ENCODE measurements at regions not wholly inside any gene's neighbourhood (a gene's known extent, or its start where the extent isn't known, plus 50 kb on each side); places are given as distances from the start of the nearest gene placed in this dataset.

- Mint-ChIP-seq H3K27ac (no peak overlapping the region), H3K36me3 (ENCODE audit: low read depth) (peaks cover 36% of the 10 kb centered on the region), H3K4me1 (peaks cover 3% of the 10 kb centered on the region; the same call in 2 of the 3 replicates), H3K9me3 (peaks cover 44% of the 10 kb centered on the region), H3K27me3 (ENCODE audit: insufficient read depth, low read depth, poor library complexity) (peaks cover 4% of the 10 kb centered on the region), H3K4me3 (no peak overlapping the region)
- no peak overlapping the region for H3K4me3 ChIP-seq
- no peaks in the 10 kb centered on the region for H3K27me3 ChIP-seq (ENCODE audit: insufficient read depth)
- H3K79me2 ChIP-seq (replicated peaks; ENCODE audit: insufficient read depth), result no peaks in the 10 kb centered on the region
- H3K36me3 ChIP-seq (ENCODE audit: insufficient read depth), result peaks cover 9% of the 10 kb centered on the region
- no peak overlapping the region for H3K27ac ChIP-seq (ENCODE audit: low read depth)
- H4K20me1 ChIP-seq (replicated peaks; ENCODE audit: insufficient read depth), result no peaks in the 10 kb centered on the region
- H3K4me2 ChIP-seq, result no peak overlapping the region
- ATAC-seq (no peak), DNase-seq (ENCODE audit: low spot score) (peak; percentile 39)
- no peak overlapping the region for H2AFZ ChIP-seq
- peaks cover 9% of the 10 kb centered on the region for H3K9me2 ChIP-seq (ENCODE audit: insufficient read depth)
- H3K4me1 ChIP-seq (ENCODE audit: insufficient read depth), result no peaks in the 10 kb centered on the region
- no peaks in the 10 kb centered on the region for H3F3A ChIP-seq (replicated peaks; ENCODE audit: low read depth)
- TF ChIP-seq ZNF114 (CRISPR knock-in tag; IDR thresholded peaks at IDR 0.05) (no peak), CTCF (conservative IDR thresholded peaks at IDR 0.05; ENCODE audit: low read depth in 2 of 2) (peak in 1 of 2 experiments; percentile 23; a peak in 2 of 4 replicates)
These were observed 249.3 kb upstream of the ECI2 start for GRCh38 chr6:4384656-4385055.

- peaks cover 3% of the 10 kb centered on the region; the same call in 2 of the 3 replicates for H3K4me1 Mint-ChIP-seq
- H3K4me3 Mint-ChIP-seq, result no peak overlapping the region
- peaks cover 8% of the 10 kb centered on the region for H3K9me2 ChIP-seq (ENCODE audit: insufficient read depth)
- no peak overlapping the region for H3K27ac Mint-ChIP-seq
- no peaks in the 10 kb centered on the region for H3K27me3 ChIP-seq (ENCODE audit: insufficient read depth)
- H3K4me3 ChIP-seq, result no peak overlapping the region
- no peaks in the 10 kb centered on the region for H3F3A ChIP-seq (replicated peaks; ENCODE audit: low read depth)
- H2AFZ ChIP-seq, result no peak overlapping the region
- H3K79me2 ChIP-seq (replicated peaks; ENCODE audit: insufficient read depth), result no peaks in the 10 kb centered on the region
- peaks cover 4% of the 10 kb centered on the region for H3K27me3 Mint-ChIP-seq (ENCODE audit: insufficient read depth, low read depth, poor library complexity)
- TF ChIP-seq ZNF462 (CRISPR knock-in tag; IDR thresholded peaks at IDR 0.05) (no peak), POLR2AphosphoS5 (IDR thresholded peaks at IDR 0.05; ENCODE audit: low read depth) (no peak)
- H3K4me2 ChIP-seq, result no peak overlapping the region
- peaks cover 36% of the 10 kb centered on the region for H3K36me3 Mint-ChIP-seq (ENCODE audit: low read depth)
- no peaks in the 10 kb centered on the region for H4K20me1 ChIP-seq (replicated peaks; ENCODE audit: insufficient read depth)
- no peaks in the 10 kb centered on the region for H3K4me1 ChIP-seq (ENCODE audit: insufficient read depth)
- H3K27ac ChIP-seq (ENCODE audit: low read depth), result no peak overlapping the region
- ATAC-seq (no peak), DNase-seq (ENCODE audit: low spot score) (no peak)
- H3K36me3 ChIP-seq (ENCODE audit: insufficient read depth), result peaks cover 9% of the 10 kb centered on the region
- peaks cover 44% of the 10 kb centered on the region for H3K9me3 Mint-ChIP-seq
These were observed 248.7 kb upstream of the ECI2 start for GRCh38 chr6:4383910-4384638.

Measured in GM23338 (cell line).